GM23248 (cell line): ENCODE measurements at regions not wholly inside any gene's neighbourhood (a gene's known extent, or its start where the extent isn't known, plus 50 kb on each side); places are given as distances from the start of the nearest gene placed in this dataset.

Source experiments
- EZH2 ChIP-seq: fragments of 200-600 bp; sonication (generic); IDR thresholded peaks from 2 replicates; pipeline ENCODE4 v1.6.1; 2018; ENCODE audit warnings: antibody characterized with exemption, mild to moderate bottlenecking; ENCODE audit not compliant: insufficient read depth, poor library complexity, severe bottlenecking
- EZH2phosphoT487 ChIP-seq: fragments of 200-600 bp; sonication (generic); IDR thresholded peaks from 2 replicates; pipeline ENCODE4 v1.6.1; 2018; ENCODE audit warnings: antibody characterized with exemption, moderate library complexity, mild to moderate bottlenecking, low read depth; ENCODE audit not compliant: insufficient read depth

GRCh38 chr2:33900610-33901009, 301.5 kb upstream of the FAM98A start:
- TF ChIP-seq EZH2 (no peak), EZH2phosphoT487 (no peak)
